Fibroblast of villous mesenchyme (primary cell): ENCODE measurements at regions not wholly inside any gene's neighbourhood (a gene's known extent, or its start where the extent isn't known, plus 50 kb on each side); places are given as distances from the start of the nearest gene placed in this dataset.

Source experiments
- DNase-seq: peaks from one replicate; pipeline ENCODE4 v3.0.0-alpha.2; 2010; ENCODE audit warnings: low read depth
- H3K4me3 ChIP-seq: 2 replicates; pipeline ENCODE4 v1.5.1; 2011; ENCODE audit warnings: low read depth, mild to moderate bottlenecking, low read length
- TF ChIP-seq, protein P1 (sequence below): IDR thresholded peaks from 2 replicates; pipeline ENCODE4 v1.5.1; 2012; ENCODE audit warnings: low read depth, mild to moderate bottlenecking, low read length; ENCODE audit not compliant: insufficient read depth

DNA sequence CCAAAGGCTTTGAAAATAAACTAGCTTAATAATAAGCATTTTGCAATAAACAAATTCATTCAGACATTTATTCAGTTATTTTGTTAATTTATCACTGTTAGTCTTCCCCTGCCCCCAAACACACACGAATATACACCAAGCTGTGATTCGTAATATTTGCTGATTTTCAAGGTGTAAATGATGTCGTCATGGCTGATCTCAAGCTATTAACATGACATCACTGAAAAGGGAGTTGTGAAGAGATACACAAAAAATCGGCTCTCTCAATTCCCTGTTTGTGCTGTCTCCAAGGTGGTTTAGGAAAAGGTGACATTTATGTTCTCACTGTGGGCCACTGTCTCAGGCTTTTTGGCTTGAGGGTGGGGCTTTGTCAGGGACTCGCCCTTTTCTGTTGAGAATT, 413.3 kb downstream of the CDH9 start:
- TF ChIP-seq, protein P1, sequence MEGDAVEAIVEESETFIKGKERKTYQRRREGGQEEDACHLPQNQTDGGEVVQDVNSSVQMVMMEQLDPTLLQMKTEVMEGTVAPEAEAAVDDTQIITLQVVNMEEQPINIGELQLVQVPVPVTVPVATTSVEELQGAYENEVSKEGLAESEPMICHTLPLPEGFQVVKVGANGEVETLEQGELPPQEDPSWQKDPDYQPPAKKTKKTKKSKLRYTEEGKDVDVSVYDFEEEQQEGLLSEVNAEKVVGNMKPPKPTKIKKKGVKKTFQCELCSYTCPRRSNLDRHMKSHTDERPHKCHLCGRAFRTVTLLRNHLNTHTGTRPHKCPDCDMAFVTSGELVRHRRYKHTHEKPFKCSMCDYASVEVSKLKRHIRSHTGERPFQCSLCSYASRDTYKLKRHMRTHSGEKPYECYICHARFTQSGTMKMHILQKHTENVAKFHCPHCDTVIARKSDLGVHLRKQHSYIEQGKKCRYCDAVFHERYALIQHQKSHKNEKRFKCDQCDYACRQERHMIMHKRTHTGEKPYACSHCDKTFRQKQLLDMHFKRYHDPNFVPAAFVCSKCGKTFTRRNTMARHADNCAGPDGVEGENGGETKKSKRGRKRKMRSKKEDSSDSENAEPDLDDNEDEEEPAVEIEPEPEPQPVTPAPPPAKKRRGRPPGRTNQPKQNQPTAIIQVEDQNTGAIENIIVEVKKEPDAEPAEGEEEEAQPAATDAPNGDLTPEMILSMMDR, result no peak
- H3K4me3 ChIP-seq, result no peak overlapping the region
- no peak for DNase-seq

DNA sequence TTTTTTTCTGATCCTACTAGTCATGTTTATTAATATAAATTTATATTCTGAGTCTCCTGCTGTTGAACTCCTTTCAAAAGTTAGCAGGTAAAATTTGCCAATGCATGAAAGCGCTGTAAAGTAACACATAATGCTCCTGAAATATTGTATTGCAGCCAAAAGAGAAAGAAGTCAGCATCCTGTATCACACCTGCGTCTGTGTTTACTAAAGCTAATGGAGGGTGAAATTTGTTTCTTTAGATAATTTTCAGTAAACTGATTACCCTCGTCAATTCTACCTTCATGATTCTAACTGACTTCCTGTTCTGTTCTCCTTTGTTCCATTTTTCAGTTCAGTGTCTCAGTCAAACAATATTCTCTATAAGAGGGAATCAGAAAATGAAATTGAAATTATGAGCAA, 415.4 kb downstream of the CDH9 start:
- H3K4me3 ChIP-seq, result no peak overlapping the region
- TF ChIP-seq, protein P1, result no peak
- DNase-seq, result no peak

DNA sequence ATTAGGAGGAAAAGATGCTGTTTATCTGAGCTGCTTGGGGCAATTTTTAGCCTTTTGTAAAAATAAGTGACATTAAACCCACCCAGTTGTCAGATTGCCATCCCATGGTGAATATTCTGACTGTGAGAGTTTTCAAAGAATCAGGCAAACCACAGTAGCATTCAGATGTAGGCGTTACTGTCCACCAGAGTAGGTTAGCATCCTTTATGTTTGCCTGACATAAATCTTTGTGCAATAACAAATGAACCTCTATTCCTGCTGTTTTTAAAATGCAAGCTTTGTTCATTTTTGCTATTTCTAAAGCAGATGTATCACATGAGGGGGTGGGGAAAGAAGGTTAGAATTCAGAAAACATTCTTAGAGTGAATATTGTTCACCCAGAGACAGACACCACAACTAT, 427.8 kb downstream of the CDH9 start:
- TF ChIP-seq, protein P1, result no peak
- H3K4me3 ChIP-seq, result no peak overlapping the region
- DNase-seq, result no peak

DNA sequence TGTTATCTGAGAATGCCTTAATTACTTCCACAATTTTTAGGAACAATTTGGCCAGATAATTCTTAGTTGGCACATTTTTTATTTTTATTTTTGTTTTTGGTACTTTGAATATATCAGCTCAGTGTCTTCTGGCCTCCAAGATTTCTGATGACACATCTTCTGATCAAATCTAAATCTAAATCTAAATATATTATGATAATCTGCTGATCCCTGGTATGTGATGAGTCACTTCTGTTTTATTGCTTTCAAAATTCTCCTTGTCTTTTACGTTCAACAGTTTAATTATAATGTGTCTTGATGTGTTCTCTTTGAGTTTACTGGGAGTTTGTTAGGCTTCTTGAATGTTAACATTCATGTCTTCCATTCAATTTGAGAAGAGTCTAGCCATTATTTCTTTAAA, 436.8 kb downstream of the CDH9 start:
- no peak for DNase-seq
- TF ChIP-seq, protein P1, result no peak

DNA sequence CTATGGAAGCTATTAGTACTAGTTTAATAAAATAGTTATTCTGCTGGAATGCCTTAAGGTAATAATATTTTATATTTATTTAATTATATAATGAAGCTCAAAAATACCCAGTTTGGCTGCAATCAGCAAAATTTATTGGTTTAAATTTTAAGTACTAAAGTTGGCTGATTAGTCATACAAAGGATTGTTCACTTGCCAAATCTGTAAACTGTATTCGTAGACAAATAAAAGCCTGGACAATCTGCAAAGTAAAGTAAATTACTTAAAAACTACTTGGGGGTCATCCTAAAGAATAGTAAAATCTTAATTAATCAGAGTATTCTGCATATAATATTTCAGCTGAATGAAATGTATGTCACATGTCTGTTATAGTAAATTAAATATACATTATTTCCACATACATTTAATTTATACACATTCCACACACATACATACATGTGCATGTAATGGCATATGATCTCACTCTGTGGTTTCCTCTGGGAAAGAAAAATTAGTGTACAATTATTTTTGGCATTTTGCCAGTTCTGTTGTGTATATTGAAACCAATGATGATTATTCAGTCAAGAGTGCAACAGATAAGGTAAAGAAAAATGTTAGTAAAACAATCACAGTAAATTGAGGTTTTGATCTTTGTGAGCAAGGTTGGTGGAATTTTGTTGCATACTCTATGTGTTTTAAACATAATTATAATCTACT, 455.9 kb downstream of the CDH9 start:
- H3K4me3 ChIP-seq, result no peak overlapping the region
- TF ChIP-seq, protein P1, result no peak
- DNase-seq, result no peak

More for the DNA sequence above, 436.8 kb downstream of the CDH9 start:
- H3K4me3 ChIP-seq, result no peak overlapping the region

DNA sequence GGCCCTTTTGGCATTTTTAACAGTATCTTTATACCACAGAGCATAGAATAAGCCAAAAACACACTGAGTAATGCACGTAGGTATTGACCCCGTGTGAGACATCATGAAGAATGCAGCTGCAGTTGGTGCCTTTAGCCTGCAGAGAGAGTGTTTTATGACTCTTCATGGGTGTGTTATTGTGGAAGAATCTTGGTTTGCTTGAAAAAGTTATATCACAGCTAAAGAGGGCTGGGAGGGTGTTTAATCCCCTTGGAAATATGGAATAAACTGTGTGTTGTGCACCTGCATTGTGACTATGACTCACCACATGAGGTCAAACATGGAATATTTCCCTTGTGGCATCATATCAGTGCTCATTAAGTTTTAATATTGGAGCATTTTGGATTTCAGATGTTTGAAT, 458.7 kb downstream of the CDH9 start:
- TF ChIP-seq, protein P1, result no peak
- no peak overlapping the region for H3K4me3 ChIP-seq
- DNase-seq, result no peak

DNA sequence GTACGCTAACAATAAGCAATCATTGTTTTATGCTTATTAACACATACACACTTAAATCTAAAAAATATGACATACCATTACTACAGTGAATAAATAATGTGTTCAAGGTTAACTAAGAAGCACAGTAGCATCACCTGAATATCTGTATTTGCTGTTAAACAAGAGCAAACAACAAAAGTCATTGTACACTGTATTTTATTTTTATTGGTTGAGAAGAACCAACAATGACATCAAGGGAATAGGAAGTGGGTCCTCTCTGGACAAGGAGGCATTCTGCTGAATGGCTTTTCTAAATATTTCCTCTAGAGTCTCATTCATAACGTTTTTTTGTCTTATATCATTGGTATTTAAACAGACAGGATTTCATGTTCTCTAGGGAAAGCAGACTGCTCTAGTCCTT, 460.4 kb downstream of the CDH9 start:
- H3K4me3 ChIP-seq, result no peak overlapping the region
- DNase-seq, result no peak
- TF ChIP-seq, protein P1, result no peak
